CD4-positive, alpha-beta T cell treated with Interleukin-17A for 4 hours (primary cell): ENCODE measurements at regions not wholly inside any gene's neighbourhood (a gene's known extent, or its start where the extent isn't known, plus 50 kb on each side); places are given as distances from the start of the nearest gene placed in this dataset.

Experiments
- DNase-seq: peaks from one replicate; pipeline ENCODE4 v3.0.0-alpha.2; 2020; ENCODE audit warnings: mixed read lengths

GRCh38 chr5:88394536-88395175 lies 126.0 kb upstream of the TMEM161B start:
- no peak for DNase-seq

DNA sequence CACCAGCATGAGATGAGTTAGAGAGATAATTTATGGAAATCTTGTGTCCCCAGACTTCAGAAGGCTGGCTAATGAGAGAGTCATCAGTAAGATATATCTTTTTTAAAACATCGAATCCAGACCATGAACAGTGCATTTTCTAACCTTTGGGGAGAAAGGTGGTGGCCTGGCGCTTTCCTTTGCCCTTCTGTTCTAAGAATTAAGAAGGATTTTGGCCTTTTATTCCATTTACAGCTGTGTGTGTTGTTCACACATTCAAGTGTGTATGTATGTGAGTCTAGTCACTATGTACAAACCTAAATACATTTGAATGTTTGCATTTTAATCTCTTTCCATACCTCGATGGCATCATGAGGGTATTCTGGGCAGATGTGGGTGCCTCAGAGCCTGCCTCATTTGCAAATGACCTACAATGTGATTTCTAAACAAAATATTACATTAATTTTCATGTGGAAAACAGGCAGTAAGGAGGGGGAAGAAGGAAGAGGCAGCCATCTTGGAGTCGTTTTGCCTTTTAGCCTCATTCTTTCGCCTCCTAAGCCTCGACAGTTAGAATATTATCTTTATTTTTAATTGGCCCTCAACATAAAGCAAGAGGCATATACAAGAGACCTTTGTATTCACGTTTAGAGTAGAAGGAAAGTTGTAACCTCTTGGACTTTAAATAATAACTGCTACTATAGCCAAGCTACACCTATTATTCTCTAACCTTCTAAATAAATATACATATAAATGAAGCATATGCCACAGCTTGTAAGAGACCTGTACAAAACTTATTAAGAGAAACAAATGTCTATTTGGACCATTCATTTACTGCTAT lies 125.3 kb upstream of the TMEM161B start:
- no peak for DNase-seq

GRCh38 chr5:88393042-88393441 lies 124.4 kb upstream of the TMEM161B start:
- no peak for DNase-seq

DNA sequence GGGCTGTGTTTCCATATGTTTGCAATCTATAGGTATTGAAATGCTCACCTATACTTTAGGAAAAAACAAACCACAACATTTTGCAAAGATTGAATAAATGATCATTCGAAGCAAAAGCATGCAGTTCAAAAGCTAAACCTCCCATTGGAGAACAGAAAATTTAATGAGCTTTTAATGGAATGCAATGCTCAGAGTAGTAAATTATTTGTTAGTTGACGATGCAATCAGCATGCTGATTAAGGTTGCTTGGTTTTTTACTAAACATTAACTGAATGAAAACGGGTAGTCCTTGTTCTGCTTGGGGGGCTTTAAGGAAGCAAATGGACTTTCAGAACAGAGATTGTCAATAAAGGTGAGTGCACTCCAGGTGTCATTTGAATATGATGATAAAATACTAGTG lies 123.3 kb upstream of the TMEM161B start:
- no peak for DNase-seq

- DNase-seq = no peak
These were observed 122.5 kb upstream of the TMEM161B start for GRCh38 chr5:88391116-88391515.

DNA sequence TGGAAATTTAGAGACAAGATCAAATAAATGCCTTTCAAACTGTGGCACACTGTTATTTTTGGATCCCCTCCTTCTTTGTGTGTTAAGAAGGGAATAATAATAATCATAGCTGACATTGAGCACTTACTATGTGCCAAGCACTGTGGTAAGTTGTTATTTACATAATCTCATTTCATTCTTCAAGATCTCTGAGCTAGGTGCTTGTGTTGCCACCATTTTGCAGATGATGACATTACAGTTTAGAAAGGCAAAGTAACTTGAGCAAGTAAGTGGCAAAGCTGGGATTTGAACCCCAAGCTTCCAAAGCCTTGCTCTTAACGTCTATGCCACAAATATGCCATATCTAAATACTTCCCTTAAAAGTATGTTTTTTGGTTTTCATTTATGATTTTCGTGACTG lies 121.8 kb upstream of the TMEM161B start:
- no peak for DNase-seq

GRCh38 chr5:88390096-88390441 lies 121.4 kb upstream of the TMEM161B start:
- DNase-seq = no peak

DNA sequence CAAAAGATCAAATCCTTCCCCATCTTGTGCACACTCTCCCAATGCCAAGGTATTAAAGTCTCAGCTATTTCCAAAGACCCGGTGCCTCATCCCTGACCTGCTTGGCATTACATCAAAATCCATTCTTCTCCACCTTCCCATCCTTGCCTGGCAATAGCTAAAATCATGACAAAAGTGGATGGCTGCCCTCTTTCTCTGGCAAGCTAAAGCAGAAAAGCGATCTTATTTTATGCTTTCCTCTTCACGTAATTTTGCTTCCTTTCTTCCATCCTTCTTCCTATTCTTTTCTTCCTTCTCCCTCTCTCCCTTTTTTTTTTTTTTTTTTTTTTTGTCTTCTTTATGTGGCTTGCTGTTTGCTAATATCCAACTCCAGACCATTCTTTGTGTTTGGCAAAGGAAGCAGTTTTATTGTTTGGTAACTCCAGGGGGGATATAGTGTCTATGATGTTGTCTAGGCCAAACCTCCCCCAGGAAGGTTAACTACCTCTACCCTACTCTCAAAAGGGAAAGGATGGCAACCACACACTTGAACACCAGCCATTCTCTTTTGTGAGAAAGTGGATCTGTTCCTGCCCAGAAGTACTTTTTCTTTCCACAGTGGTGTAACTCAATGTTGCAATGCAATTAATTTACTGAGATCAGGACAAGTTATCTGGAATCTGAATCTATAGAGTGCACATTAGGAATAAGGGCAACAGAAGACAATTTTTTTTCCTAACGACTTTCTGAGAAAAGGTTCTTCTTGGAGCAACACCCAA lies 120.9 kb upstream of the TMEM161B start:
- no peak for DNase-seq

- DNase-seq = no peak
These were observed 120.1 kb upstream of the TMEM161B start for GRCh38 chr5:88388476-88389337.

- DNase-seq = no peak
These were observed 116.2 kb upstream of the TMEM161B start for GRCh38 chr5:88384886-88385285.

GRCh38 chr5:88380332-88380731 lies 111.7 kb upstream of the TMEM161B start:
- DNase-seq = no peak

DNA sequence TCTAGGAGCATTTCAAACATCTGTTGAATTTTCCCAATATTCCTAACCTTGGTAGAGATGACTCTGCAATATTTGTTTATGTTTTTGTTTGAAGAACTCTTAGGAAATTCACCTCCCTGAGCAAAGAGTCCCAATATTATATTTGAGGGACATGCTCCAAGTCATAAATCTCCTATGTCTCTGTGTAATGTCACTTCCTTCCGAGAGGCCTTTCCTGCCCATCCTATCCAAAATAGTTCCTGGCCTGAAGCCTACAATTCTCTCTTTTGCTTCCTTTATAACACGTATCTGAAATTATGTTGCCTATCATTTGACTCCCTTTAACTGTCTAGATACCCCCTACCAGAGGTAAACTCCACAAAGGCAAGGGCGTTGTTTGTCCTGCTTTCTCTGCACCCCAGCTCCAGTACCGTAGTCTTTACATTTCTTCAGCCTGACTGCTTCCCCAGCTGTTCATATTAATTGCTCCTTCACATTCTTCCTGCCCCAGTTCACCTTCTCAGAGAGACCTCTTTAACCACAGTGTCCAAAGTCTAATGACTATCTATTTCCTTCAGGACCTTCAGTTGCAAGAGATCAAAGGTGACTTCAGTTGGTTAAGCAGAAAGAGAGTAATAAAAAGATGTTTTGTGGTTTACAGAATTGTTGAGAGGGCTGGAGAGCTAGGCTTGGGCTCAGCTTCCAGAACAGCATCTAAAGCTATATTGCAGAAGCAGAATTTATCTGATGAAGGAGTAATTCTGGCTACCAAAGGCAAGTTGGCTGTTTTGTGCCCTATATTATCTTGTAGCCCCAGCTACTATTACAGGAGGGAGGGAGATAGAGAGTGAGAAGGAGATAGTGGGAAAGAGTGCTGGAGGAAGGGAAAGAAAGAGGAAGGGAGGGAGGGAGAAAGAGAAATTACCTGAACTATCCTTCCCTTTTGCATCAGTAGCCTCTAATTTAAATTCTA lies 109.3 kb upstream of the TMEM161B start:
- no peak for DNase-seq

- no peak for DNase-seq
These were observed 108.6 kb upstream of the TMEM161B start for GRCh38 chr5:88377240-88377639.

DNA sequence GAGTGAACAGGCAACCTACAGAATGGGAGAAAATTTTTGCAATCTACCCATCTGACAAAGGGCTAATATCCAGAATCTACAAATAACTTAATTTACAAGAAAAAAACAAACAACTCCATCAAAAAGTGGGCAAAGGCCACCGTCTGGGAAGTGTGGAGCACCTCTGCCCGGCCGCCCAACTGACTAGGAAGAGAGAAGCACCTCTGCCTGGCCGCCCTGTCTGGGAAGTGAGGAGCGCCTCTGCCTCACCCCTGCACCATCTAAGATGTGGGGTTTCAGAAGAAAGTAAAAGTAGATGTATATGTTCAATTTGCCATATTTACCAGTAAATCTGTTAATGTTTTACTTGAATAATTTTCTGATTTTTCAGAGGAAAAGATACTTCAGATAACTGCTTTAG lies 108.1 kb upstream of the TMEM161B start:
- DNase-seq = no peak

DNA sequence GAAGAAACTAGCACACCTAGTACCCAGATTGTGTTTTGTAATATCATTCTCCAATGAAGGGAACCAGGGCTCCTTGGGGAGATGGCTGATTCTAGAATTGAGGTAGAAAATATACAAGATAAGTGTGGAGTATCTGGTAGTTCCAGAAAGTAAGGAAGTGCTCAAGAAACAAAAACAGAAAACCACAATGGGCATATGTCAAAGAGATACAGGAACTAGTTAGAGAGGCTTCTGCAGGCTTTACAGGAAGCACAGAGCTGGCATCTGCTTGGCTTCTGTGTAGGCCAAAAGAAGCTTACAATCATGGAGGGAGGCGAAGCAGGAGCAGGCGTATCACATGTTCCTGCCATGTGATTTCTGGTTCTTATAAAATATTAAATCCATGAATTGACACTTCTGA lies 105.7 kb upstream of the TMEM161B start:
- no peak for DNase-seq

DNA sequence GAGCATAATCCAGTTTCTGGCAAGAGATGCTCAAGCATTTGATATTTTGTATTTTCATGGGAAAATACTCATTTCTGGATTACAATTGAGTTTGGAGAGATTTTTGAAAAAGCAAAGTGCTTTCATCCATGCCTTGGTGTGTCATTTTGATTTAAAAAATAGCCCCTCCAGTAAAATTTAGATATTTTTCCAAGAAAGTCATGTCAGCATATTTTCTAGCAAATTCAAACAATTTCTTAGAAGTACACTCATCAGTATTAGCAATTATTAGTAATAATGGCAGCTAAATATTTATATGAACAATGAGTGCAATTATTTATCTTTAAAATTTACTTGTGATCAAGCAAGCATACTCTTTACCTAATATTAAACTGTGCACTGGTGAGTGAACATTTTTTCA lies 102.2 kb upstream of the TMEM161B start:
- no peak for DNase-seq

DNA sequence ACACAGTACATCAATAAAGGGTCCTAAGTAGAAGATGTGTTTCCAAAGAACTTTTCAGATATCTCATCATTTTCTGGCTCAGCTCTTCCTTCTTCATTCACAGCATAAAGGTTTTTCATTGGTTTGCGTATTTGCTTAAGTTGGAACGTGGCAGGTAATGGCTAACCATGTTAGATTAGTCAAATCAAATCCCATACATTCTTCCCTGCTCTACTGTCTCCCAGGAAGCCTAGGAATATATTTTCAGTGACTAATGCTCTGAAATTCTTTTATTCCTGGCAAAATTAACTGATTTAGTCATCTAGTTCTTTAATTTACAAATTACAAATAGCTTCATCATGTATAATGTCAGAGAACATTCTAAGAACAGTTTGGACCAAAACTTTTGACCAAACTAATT lies 99.6 kb upstream of the TMEM161B start:
- no peak for DNase-seq

DNA sequence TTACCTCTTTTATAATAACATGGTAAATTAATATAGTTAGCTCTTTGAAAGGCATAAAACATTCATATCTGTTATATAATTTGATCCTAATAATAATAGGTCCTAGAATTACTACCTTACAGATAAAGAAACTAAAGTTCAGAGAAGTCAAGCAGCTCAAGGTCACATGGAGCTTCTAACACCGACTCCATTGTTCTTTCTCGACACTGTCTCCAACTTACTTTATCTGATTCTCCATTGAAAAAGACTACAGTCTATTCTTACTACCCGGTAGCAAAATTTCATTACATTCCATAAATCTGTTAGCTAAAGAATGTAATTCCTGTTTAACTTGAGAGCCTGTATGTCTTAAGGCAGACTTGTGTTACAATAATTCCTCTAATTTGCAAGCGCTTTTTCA lies 96.3 kb upstream of the TMEM161B start:
- no peak for DNase-seq

GRCh38 chr5:88355490-88356050 lies 86.9 kb upstream of the TMEM161B start:
- DNase-seq = no peak

DNA sequence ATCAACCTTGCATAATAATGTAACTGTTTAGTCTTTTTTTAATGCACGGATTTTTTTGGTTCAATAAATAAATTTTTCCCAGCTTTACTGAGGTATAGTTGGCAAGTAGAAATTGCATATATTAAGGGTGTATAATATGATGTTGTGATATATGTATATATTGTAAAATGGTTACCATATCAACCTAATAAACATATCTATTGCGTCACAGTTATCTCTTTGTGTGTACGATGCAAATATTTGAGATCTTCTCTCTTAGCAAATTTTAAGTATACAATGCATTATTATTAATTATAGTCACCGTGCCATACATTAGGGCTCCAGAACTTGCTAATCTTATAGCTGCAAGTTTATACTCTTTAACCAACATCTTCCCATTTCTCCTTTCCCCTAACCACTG lies 57.2 kb upstream of the TMEM161B start:
- no peak for DNase-seq

- DNase-seq = no peak
These were observed 54.1 kb upstream of the TMEM161B start for GRCh38 chr5:88322785-88323184.
